Ovary (tissue), 7 donors: ENCODE measurements at regions not wholly inside any gene's neighbourhood (a gene's known extent, or its start where the extent isn't known, plus 50 kb on each side); places are given as distances from the start of the nearest gene placed in this dataset.
"Not testable (repeated sequence)": the region's sequence is repeated elsewhere in the genome, so short reads cannot be mapped to it uniquely, and the experiment has no call there.

ENCODE experiments used
- DNase-seq, 5 donors: peaks; one replicate each; pipeline ENCODE4 v3.0.0-alpha.2; 2019 to 2020
- H3K27ac ChIP-seq, 2 donors: fragments of 200-600 bp; one replicate each; pipeline versions ENCODE4 v1.5.1 to v1.8.0; 2019 to 2022
- H3K27me3 ChIP-seq: fragments of 200-600 bp; one replicate; pipeline ENCODE4 v1.8.0; 2022
- H3K36me3 ChIP-seq: fragments of 200-600 bp; sonication (generic); one replicate; pipeline ENCODE4 v1.5.1; 2019
- H3K4me1 ChIP-seq: one replicate; pipeline ENCODE4 v1.8.1; 2013; ENCODE audit warnings: mild to moderate bottlenecking, moderate library complexity; ENCODE audit not compliant: insufficient read depth
- H3K4me3 ChIP-seq: fragments of 200-600 bp; sonication (generic); one replicate; pipeline ENCODE4 v1.5.1; 2017
- H3K9me3 ChIP-seq, 2 donors: fragments of 200-600 bp in 1 of 2; sonication (generic) in 1 of 2; one replicate each; pipeline versions ENCODE4 v1.5.1 to v1.8.1; 2013 to 2019; ENCODE audit warnings: mild to moderate bottlenecking in 1 of 2, moderate library complexity in 1 of 2
- CTCF ChIP-seq, 3 donors: fragments of 450-650 bp in 2 of 3; fragments of 200-600 bp in 1 of 3; IDR thresholded peaks; one replicate each; pipeline versions ENCODE4 v1.5.1 to v1.8.0; 2016 to 2022; ENCODE audit warnings: antibody characterized with exemption in 3 of 3, mild to moderate bottlenecking in 1 of 3
- EP300 ChIP-seq: sonication (generic); formaldehyde crosslinking; IDR thresholded peaks from one replicate; pipeline ENCODE4 v1.6.1; 2017; ENCODE audit warnings: antibody characterized with exemption
- POLR2A ChIP-seq: fragments of 450-650 bp; IDR thresholded peaks from one replicate; pipeline ENCODE4 v1.6.1; 2017; ENCODE audit warnings: antibody characterized with exemption, mild to moderate bottlenecking, moderate library complexity
- WGBS, 3 donors: extraction: QIAGEN DNeasy Blood & Tissue Kit in 1 of 3; methylation state at CpG; one replicate each; pipeline versions ENCODE4 v1.1.5 to v1.1.7; 2013 to 2017; 5-methylcytosine and 5-hydroxymethylcytosine counted together
- intact Hi-C, 4 donors: fragments of 100-400 bp; cut with DNase I; formaldehyde crosslinking; loops; one replicate each; pipeline versions ENCODE4 v1.11.0 to v1.15.1; 2022 to 2023
- donor health status: DM: no; HTN: no; CAD: no; lungs with moderate emphysema.
- donor health status: DM: no; HTN: no; CAD: no.
- donor health status: Bipolar disorder and iron deficiency.
- donor health status: DM: no; HTN: no; CAD: no.
- donor health status: DM: yes; HTN: yes; CAD: no.

GRCh38 chr15:62866366-62866765 is 176.2 kb upstream of the TPM1 start:
- intact Hi-C loops: no loop called here
- no peak for TF ChIP-seq POLR2A
- TF ChIP-seq CTCF (IDR thresholded peaks at IDR 0.05): no peak
- no peak for TF ChIP-seq EP300
- Histone ChIP-seq H3K9me3 (no peaks in the 10 kb centered on the region), H3K27me3 (no peaks in the 10 kb centered on the region), H3K27ac (no peak overlapping the region), H3K4me3 (no peak overlapping the region), H3K36me3 (no peaks in the 10 kb centered on the region), H3K4me1 (no peaks in the 10 kb centered on the region)
- WGBS, 3 donors: 73 to 82% (median 77%) methylated on average over 6 of the region's 6 CpGs
- no peak for DNase-seq

GRCh38 chr15:62867844-62868243 is 174.7 kb upstream of the TPM1 start:
- intact Hi-C loops: no loop called here
- Histone ChIP-seq H3K9me3 (no peaks in the 10 kb centered on the region), H3K4me1 (no peaks in the 10 kb centered on the region), H3K4me3 (no peak overlapping the region), H3K27me3 (no peaks in the 10 kb centered on the region), H3K27ac (no peak overlapping the region), H3K36me3 (no peaks in the 10 kb centered on the region)
- DNase-seq: no peak
- WGBS, 3 donors: 95 to 98% (median 97%) methylated on average over 4 of the region's 4 CpGs
- TF ChIP-seq EP300 (no peak), CTCF (IDR thresholded peaks at IDR 0.05) (no peak), POLR2A (no peak)

GRCh38 chr15:62868507-62868906 is 174.0 kb upstream of the TPM1 start:
- no peak for DNase-seq
- WGBS, 3 donors: 68 to 83% (median 78%) methylated on average over 6 of the region's 6 CpGs
- H3K27ac ChIP-seq: no peak overlapping the region
- no peaks in the 10 kb centered on the region for H3K36me3 ChIP-seq
- no peaks in the 10 kb centered on the region for H3K4me1 ChIP-seq
- H3K27me3 ChIP-seq: no peaks in the 10 kb centered on the region
- H3K4me3 ChIP-seq: no peak overlapping the region
- no peaks in the 10 kb centered on the region for H3K9me3 ChIP-seq
- no peak for TF ChIP-seq CTCF (IDR thresholded peaks at IDR 0.05)
- no peak for TF ChIP-seq EP300
- TF ChIP-seq POLR2A: no peak
- intact Hi-C loops: no loop called here

- no peaks in the 10 kb centered on the region for H3K27me3 ChIP-seq
- intact Hi-C loops: no loop called here
- H3K9me3 ChIP-seq: no peaks in the 10 kb centered on the region
- TF ChIP-seq EP300 (no peak), POLR2A (no peak), CTCF (IDR thresholded peaks at IDR 0.05) (no peak)
- no peaks in the 10 kb centered on the region for H3K4me1 ChIP-seq
- H3K36me3 ChIP-seq: no peaks in the 10 kb centered on the region
- no peak for DNase-seq
- WGBS, 3 donors: 96 to 100% (median 98%) methylated on average over 2 of the region's 2 CpGs
- H3K27ac ChIP-seq: no peak overlapping the region
- no peak overlapping the region for H3K4me3 ChIP-seq
These were observed 173.4 kb upstream of the TPM1 start for GRCh38 chr15:62869116-62869515.

- no peak overlapping the region for H3K27ac ChIP-seq
- TF ChIP-seq POLR2A: no peak
- no peak for TF ChIP-seq CTCF (IDR thresholded peaks at IDR 0.05)
- TF ChIP-seq EP300: no peak
- H3K27me3 ChIP-seq: no peaks in the 10 kb centered on the region
- no peaks in the 10 kb centered on the region for H3K9me3 ChIP-seq
- no peak overlapping the region for H3K4me3 ChIP-seq
- H3K4me1 ChIP-seq: peaks cover 6% of the 10 kb centered on the region
- DNase-seq: no peak
- intact Hi-C loops: loop anchor here in 1 of 4 donors (10.0 kb wide), 1 partner anchor 175 kb away; the partner anchor contains the start of gene TPM1
- WGBS, 3 donors: 86 to 92% (median 91%) methylated on average over 2 of the region's 2 CpGs
- H3K36me3 ChIP-seq: no peaks in the 10 kb centered on the region
These were observed 172.3 kb upstream of the TPM1 start for GRCh38 chr15:62870216-62870615.

GRCh38 chr15:62870701-62871100 is 171.8 kb upstream of the TPM1 start:
- H3K9me3 ChIP-seq, H3K4me1 ChIP-seq, DNase-seq, H3K36me3 ChIP-seq, H3K4me3 ChIP-seq, H3K27ac ChIP-seq, H3K27me3 ChIP-seq: not testable (repeated sequence)
- intact Hi-C loops: loop anchor here in 1 of 4 donors (10.0 kb wide), 1 partner anchor 174 kb away; the partner anchor contains the start of gene TPM1
- WGBS, 3 donors: 66 to 98% (median 89%) methylated on average over 3 of the region's 3 CpGs
